Dedifferentiated amniotic fluid mesenchymal stem cell (primary cell): ENCODE measurements at regions not wholly inside any gene's neighbourhood (a gene's known extent, or its start where the extent isn't known, plus 50 kb on each side); places are given as distances from the start of the nearest gene placed in this dataset.

ENCODE experiments used
- DNase-seq: peaks from one replicate; pipeline ENCODE4 v3.0.0-alpha.2; 2016; ENCODE audit errors: extremely low spot score

- DNase-seq: no peak
These were observed 377.8 kb upstream of the SMIM21 start for GRCh38 chr18:75805265-75805664.

GRCh38 chr18:75802681-75803080, 375.2 kb upstream of the SMIM21 start:
- DNase-seq: no peak

- DNase-seq: no peak
These were observed 373.7 kb upstream of the SMIM21 start for GRCh38 chr18:75801178-75801577.

DNA sequence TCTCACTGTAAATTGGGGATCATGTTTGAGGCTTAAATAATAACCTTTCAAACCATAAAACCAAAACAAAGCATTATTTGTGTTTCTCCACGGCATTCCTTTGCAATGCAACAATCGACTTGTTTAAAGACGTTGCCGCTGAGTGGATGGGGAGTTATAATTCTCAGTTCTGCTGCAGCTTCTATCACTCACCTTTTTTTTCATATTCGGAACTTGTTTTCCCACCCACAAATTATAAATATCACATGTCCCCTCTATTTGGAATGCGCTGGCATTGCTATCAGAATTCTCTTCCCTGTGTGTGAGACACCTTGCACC, 372.8 kb upstream of the SMIM21 start:
- DNase-seq: no peak

GRCh38 chr18:75799449-75800330, 372.2 kb upstream of the SMIM21 start:
- DNase-seq: no peak

GRCh38 chr18:75797046-75797445, 369.5 kb upstream of the SMIM21 start:
- no peak for DNase-seq

GRCh38 chr18:75790796-75791195, 363.3 kb upstream of the SMIM21 start:
- no peak for DNase-seq

DNA sequence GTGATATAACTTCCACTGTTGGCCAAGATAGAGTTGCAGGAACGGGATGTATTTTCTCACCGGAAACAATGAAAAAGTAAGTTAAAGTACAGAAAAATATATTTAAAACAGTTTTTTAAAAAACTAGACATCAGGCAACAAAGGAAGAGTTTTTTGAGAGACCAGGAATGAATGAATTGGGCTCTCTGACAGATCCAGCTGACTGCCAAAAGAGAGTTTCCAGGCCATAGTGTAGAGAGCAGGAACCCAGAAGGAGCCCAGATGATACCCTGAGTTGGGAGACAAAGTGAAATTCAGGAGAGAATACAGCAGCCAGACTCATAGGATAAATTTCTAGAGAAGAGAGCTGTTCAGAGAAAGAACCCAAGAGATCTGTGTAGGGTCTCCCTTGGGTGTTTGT, 362.6 kb upstream of the SMIM21 start:
- no peak for DNase-seq

DNA sequence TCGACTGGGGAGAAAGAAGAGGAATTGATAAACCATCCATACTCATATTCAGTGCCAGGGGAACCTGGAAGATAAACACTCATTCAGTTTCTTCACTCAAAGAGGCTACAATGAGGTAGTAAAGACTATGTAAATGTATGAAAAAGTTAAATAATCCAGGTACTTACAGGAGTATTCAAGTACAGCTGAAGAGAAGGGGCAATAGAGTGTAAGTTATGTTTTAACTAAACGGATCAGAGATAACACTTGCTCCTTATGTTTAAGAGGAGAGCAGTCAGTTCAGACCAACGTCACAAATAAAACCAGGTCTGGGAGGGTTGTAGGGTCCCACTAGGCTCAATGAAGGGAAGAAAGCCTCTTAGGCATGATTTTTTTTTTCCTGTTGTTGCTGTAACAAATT, 358.3 kb upstream of the SMIM21 start:
- DNase-seq: no peak

DNA sequence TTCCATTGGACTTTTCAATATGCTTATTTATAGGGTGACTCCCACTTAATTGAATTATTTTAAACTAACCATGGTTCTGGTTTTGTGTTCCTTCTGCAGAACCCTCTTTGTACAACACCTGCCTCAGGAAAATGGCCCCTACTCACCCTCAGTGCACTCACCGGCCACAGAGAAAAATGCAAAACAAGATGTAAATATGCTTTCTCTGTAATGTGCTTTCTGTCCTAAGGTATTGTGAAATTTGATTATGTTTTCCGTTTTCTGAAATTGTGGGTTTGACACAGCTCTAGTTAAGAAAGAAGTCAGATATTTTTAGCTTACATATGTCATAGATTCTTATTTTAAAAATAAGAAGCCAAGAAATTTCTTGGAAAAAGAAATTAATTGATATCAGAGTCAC, 357.7 kb upstream of the SMIM21 start:
- DNase-seq: no peak

- DNase-seq: no peak
These were observed 356.9 kb upstream of the SMIM21 start for GRCh38 chr18:75784390-75784789.

GRCh38 chr18:75783566-75784281, 356.2 kb upstream of the SMIM21 start:
- no peak for DNase-seq

- no peak for DNase-seq
These were observed 355.3 kb upstream of the SMIM21 start for GRCh38 chr18:75782826-75783225.

GRCh38 chr18:75782204-75782603, 354.7 kb upstream of the SMIM21 start:
- no peak for DNase-seq

DNA sequence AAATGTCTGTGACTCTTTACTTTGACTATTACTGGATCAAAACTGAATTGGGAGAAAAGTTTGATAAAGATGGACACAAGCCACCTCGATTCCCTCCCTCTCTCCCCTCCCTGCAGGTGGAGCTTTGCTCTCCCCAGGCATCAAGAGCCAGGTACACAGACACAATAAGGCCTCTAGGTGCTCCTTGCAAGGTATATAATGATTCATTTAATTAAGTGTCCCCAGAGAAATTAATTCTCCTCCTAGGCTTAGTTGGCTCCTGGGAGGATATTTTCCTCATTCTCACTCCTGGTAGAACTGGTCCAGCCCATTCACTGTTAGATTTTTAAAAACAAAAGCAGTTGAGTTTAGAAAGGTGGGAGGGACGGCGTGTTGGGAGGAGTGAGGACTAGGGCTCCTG, 352.4 kb upstream of the SMIM21 start:
- no peak for DNase-seq

GRCh38 chr18:75779450-75779849, 351.9 kb upstream of the SMIM21 start:
- no peak for DNase-seq

DNA sequence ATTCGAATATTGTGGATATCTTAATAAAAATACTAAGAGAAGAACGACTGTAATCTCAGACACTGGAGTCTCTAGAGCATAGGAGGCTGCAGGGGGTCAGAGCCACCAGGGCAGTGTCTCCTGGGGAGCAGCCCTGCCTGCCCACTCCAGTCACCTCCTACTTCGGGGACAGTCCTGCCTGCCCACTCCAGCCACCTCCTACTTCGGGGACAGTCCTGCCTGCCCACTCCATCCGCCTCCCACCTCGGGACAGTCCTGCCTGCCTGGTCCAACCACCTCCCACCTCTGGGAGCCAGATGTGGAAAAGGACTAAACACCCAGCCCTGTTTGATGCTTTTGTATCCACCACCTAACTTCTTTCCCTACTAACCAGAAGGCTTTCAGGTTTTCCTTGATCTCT, 350.1 kb upstream of the SMIM21 start:
- DNase-seq: no peak

- DNase-seq: no peak
These were observed 347.6 kb upstream of the SMIM21 start for GRCh38 chr18:75775121-75775520.

DNA sequence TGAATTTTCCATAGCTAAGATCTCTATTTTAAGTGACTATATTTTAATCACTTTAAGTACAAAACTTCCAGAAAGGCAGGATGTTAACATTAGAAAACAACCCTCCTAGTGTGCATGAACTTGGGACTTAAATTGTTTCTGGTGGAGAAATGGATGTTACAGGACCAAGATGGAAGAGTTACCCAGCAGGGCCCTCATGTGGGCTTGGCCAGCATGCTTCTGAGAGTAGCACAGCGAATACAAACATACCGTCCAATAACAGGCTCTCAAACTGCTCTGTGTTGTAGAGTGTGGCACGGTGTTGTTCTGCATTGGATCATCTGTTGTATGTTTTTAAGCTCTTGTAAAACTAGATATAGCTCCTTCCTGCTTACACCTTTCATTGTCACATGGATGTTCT, 346.1 kb upstream of the SMIM21 start:
- DNase-seq: no peak

DNA sequence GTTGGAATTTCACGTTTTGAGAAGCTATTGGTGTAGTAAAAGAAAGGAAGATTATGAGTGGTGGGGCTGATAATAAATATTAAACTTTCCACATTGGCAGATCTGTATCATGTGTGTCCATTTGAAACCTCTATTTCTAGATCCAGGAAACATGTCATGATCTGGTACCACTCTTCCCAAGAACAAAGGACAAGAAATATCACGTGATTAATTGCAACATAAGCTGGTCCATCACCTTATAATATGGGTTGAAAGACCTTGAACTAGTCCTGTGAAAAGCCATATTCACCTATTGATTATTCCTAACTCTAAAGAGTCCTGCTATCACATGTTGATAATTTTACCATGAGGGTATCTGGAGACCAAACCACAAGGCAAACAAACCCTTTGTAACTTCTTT, 335.3 kb upstream of the SMIM21 start:
- DNase-seq: no peak

- no peak for DNase-seq
These were observed 332.7 kb upstream of the SMIM21 start for GRCh38 chr18:75760208-75760607.

DNA sequence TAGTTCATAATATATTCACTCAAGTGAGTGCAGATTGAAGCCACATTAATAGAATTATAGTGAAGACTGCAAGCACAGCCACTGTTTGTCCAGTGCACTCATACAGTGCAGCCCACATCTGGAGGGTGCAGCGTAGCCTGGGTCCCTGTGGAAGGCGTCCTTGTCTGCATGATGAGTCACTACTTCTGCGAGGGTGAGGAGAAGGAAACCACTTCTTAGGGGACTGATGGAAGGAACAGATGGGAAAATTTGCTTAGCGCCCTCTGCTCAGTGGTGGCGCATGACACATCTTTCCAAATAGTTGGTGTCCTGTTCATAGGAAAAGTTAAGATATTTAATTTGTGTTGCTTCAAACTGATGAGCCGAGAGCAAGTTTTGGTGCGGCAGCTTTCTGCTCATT, 330.4 kb upstream of the SMIM21 start:
- no peak for DNase-seq

DNA sequence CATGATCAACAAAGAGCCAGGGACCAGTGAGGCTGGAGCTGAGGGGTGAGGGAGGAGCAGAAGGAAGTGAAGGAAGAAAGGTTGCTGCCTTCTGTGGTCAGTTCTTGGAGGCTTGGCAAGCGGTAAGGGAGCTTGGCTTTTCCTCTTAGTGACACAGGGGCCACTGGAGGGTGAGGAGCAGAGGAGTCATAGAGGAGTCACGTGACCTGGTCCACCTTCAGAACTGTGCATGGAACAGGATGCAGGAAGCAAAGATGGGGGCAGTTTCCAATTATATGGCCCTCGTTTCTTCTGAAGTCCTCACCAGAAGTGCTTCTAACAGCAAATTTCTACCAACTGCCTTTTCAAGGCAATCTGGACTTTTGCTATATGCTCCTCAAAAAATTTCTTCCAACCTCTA, 326.9 kb upstream of the SMIM21 start:
- no peak for DNase-seq

- no peak for DNase-seq
These were observed 326.2 kb upstream of the SMIM21 start for GRCh38 chr18:75753753-75754152.
